Psoas muscle (tissue), 7 donors: ENCODE measurements at regions not wholly inside any gene's neighbourhood (a gene's known extent, or its start where the extent isn't known, plus 50 kb on each side); places are given as distances from the start of the nearest gene placed in this dataset.
"Not testable (repeated sequence)": the region's sequence is repeated elsewhere in the genome, so short reads cannot be mapped to it uniquely, and the experiment has no call there.

Source experiments
- ATAC-seq, 4 donors: fragments of 200-7000 bp; cut with Tn5 transposase; one replicate each; pipeline ENCODE4 v1.9.1; 2020; ENCODE audit warnings: moderate library complexity in 3 of 4, mild to moderate bottlenecking in 2 of 4
- DNase-seq, 2 donors: peaks; one replicate each; pipeline ENCODE4 v3.0.0-alpha.2; 2020
- H3K27ac ChIP-seq: fragments of 200-600 bp; one replicate; pipeline ENCODE4 v1.8.0; 2022
- H3K27me3 ChIP-seq, 3 donors: fragments of 200-600 bp in 1 of 3; one replicate each; pipeline versions ENCODE4 v1.6.1 to v1.8.0; 2013 to 2022; ENCODE audit warnings: low read length in 2 of 3, mild to moderate bottlenecking in 2 of 3, moderate library complexity in 1 of 3; ENCODE audit not compliant: insufficient read depth in 3 of 3
- H3K36me3 ChIP-seq, 2 donors: fragments of 200-600 bp in 1 of 2; one replicate each; pipeline versions ENCODE4 v1.6.1 to v1.8.0; 2013 to 2022; ENCODE audit warnings: low read depth in 1 of 2, mild to moderate bottlenecking in 1 of 2, moderate library complexity in 1 of 2; ENCODE audit not compliant: insufficient read depth in 1 of 2
- H3K4me1 ChIP-seq: fragments of 200-600 bp; one replicate; pipeline ENCODE4 v1.8.0; 2022
- H3K4me3 ChIP-seq: fragments of 200-600 bp; one replicate; pipeline ENCODE4 v1.8.0; 2022; ENCODE audit warnings: mild to moderate bottlenecking
- H3K9me3 ChIP-seq: fragments of 200-600 bp; one replicate; pipeline ENCODE4 v1.8.0; 2022
- CTCF ChIP-seq: fragments of 200-600 bp; IDR thresholded peaks from one replicate; pipeline ENCODE4 v1.8.0; 2022; ENCODE audit warnings: antibody characterized with exemption
- WGBS, 3 donors: extraction: QIAGEN DNeasy Blood & Tissue Kit; methylation state at CpG; one replicate each; pipeline versions ENCODE4 v1.1.6 to v1.1.7; 2013; 5-methylcytosine and 5-hydroxymethylcytosine counted together
- intact Hi-C, 2 donors: fragments of 100-400 bp; cut with DNase I; formaldehyde crosslinking; loops; one replicate each; pipeline versions ENCODE4 v1.11.0 to v1.14.2; 2022
- donor health status: healthy with polysubstance abuse.
- donor health status: DM: no; HTN: no; CAD: no; lungs with moderate emphysema.
- donor health status: Bipolar disorder and iron deficiency.
- donor health status: healthy.
- donor health status: DM: yes; HTN: yes; CAD: no.
- donor health status: DM: no; HTN: no; CAD: no.
- donor health status: DM: yes; HTN: yes; CAD: no.

DNA sequence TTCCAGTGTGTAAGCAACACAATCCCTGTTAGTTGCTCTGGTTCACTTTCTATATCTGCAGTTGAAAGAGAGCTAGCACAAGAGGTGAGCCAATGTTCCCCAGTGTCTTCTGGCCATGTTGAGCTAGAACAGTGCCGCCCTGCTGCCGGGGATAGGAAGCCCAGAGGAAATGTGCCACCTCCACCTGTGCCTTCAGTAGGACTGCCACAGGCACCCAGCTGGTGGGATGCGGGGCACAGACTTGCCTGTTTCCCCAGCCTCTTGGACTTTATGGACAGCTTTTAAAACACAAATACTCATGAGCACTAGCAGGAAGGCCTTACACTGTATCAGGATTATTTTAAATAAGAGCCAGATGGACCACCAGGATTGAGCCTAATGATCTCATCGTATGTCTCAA is 234.5 kb upstream of the COBL start:
- TF ChIP-seq CTCF = no peak
- Histone ChIP-seq H3K9me3 (peaks cover 3% of the 10 kb centered on the region), H3K27me3 (no peaks in the 10 kb centered on the region), H3K27ac (no peak overlapping the region), H3K36me3 (no peaks in the 10 kb centered on the region), H3K4me1 (no peaks in the 10 kb centered on the region), H3K4me3 (no peak overlapping the region)
- ATAC-seq (no peak), DNase-seq (no peak)
- 86 to 94% (median 88%) methylated on average over 4 of the region's 4 CpGs for WGBS, 3 donors
- intact Hi-C loops = no loop called here

DNA sequence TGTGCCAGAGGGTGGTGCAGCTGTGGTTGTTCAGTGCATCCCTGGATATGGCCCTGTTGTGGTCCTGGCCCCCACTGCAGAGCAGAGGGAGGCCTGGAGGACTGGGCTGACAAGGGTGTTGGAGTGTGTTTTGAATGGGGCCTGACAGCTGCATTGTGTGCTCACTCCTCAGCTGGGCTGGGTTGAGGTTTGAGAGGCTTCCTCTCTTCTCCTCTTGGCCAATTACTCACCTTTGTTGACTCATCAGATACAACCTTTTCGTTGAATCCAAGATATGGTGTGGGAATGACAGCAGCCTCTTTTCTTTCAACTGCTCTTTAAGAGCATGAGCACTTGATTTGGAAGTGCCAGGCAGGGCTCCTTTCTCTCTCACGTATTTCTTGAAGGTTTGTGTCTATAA is 228.5 kb upstream of the COBL start:
- no peak overlapping the region for H3K4me3 ChIP-seq
- no peak for ATAC-seq
- no peaks in the 10 kb centered on the region for H3K36me3 ChIP-seq
- DNase-seq = no peak
- H3K9me3 ChIP-seq = peaks cover 1% of the 10 kb centered on the region
- intact Hi-C loops = no loop called here
- no peaks in the 10 kb centered on the region for H3K27me3 ChIP-seq
- no peaks in the 10 kb centered on the region for H3K4me1 ChIP-seq
- 38 to 59% (median 48%) methylated on average over 2 of the region's 2 CpGs for WGBS, 3 donors
- no peak overlapping the region for H3K27ac ChIP-seq
- no peak for TF ChIP-seq CTCF

DNA sequence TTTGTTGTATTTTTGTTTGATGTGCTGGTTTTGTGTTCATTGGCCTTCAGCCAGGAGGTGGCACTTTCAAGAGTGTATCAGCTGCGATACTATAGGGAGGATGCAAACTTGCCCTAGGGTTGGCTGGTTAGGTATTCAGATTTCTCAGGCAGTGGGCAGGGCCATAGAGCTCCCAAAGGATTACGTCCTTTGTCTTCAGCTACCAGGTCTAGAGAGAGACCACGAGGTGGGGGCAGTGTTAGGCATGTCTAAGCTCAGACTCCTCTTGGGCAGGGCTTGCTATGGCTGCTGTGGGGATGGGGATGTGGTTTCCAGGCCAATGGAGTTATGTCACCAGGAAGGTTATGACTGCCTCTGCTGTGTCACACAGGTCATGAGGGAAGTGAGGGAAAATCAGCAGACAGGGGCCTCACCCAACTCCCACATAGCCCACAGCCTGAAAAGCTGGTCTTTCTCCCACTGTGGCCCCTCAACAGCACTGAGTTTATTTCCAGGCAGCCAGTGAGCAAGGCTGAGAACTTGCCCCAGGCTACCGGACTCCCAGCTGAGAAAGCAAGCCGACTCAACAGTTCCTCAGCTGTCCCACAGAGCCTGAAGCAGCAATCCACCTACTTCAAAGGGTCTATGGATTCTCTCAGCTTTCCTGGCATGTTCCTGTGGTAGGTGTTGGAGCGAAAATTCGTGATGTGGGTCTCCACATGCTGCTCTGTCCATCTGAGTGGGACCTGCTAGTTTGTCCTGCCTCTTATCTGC is 227.4 kb upstream of the COBL start:
- intact Hi-C loops = no loop called here
- no peaks in the 10 kb centered on the region for H3K36me3 ChIP-seq
- H3K27ac ChIP-seq = no peak overlapping the region
- no peak for ATAC-seq
- WGBS, 3 donors = 63 to 73% (median 63%) methylated on average over 7 of the region's 7 CpGs
- no peaks in the 10 kb centered on the region for H3K9me3 ChIP-seq
- H3K4me3 ChIP-seq = no peak overlapping the region
- TF ChIP-seq CTCF = no peak
- no peaks in the 10 kb centered on the region for H3K4me1 ChIP-seq
- H3K27me3 ChIP-seq = no peaks in the 10 kb centered on the region
- DNase-seq = no peak

- H3K27ac ChIP-seq, H3K4me1 ChIP-seq, DNase-seq, intact Hi-C loops, ATAC-seq, H3K4me3 ChIP-seq, H3K36me3 ChIP-seq, H3K27me3 ChIP-seq, H3K9me3 ChIP-seq: not testable (repeated sequence)
- 30 to 32% (median 31%) methylated on average over 2 of the region's 2 CpGs for WGBS, 3 donors
Measured at GRCh38 chr7:51540906-51541305, 224.3 kb upstream of the COBL start.

DNA sequence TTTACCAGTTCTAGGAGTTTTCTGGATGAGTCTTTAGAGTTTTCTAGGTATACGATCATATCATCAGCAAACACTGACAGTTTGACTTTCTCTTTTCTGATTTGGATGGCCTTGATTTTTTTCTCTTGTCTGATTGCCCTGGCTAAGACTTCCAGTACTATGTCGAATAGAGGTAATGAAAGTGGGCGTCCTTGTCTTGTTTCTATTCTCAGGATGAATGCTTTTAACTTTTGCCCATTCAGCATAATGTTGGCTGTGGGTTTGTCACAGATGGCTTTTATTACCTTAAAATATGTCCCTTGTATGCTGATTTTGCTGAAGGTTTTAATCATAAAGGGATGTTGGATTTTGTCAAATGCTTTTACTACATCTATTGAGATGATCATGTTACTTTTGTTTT is 223.2 kb upstream of the COBL start:
- no peaks in the 10 kb centered on the region for H3K36me3 ChIP-seq
- no peaks in the 10 kb centered on the region for H3K4me1 ChIP-seq
- TF ChIP-seq CTCF = no peak
- no peak for ATAC-seq
- no peaks in the 10 kb centered on the region for H3K9me3 ChIP-seq
- intact Hi-C loops = no loop called here
- H3K4me3 ChIP-seq = no peak overlapping the region
- no peak for DNase-seq
- WGBS, 3 donors = 83 to 90% (median 85%) methylated on average over 3 of the region's 3 CpGs
- H3K27me3 ChIP-seq = peaks cover 0 to 3% (median 0%) of the 10 kb centered on the region in 3 donors
- H3K27ac ChIP-seq = no peak overlapping the region
